Activated T-cell treated with anti-CD3 and anti-CD28 coated beads, Interleukin-2, amount 50 U/mL, for 72 hours (primary cell): ENCODE measurements at regions not wholly inside any gene's neighbourhood (a gene's known extent, or its start where the extent isn't known, plus 50 kb on each side); places are given as distances from the start of the nearest gene placed in this dataset.

Source experiments
- ATAC-seq, 2 donors: fragments of 150-1000 bp; cut with Tn5 transposase; replicated peaks in 1 of 2; 2 replicates each; pipeline ENCODE4 v1.10.0; 2021; ENCODE audit warnings: moderate library complexity in 2 of 2, mild to moderate bottlenecking in 1 of 2
- DNase-seq, 2 donors: peaks; one replicate each; pipeline ENCODE4 v3.0.0; 2021 to 2022; ENCODE audit warnings: mixed read lengths in 1 of 2
- H3K27ac Mint-ChIP-seq: one replicate; pipeline ENCODE4 v1.8.0; 2022; ENCODE audit warnings: mild to moderate bottlenecking, moderate library complexity, mixed read lengths
- H3K27me3 Mint-ChIP-seq: one replicate; pipeline ENCODE4 v1.8.0; 2022; ENCODE audit warnings: low read depth, mixed read lengths
- H3K36me3 Mint-ChIP-seq, 2 donors: one replicate each; pipeline ENCODE4 v1.8.0; 2022; ENCODE audit warnings: mixed read lengths in 2 of 2, mild to moderate bottlenecking in 1 of 2; ENCODE audit not compliant: insufficient read depth in 2 of 2
- H3K4me1 Mint-ChIP-seq: one replicate; pipeline ENCODE4 v1.8.0; 2022; ENCODE audit warnings: low read depth, mixed read lengths
- H3K4me3 Mint-ChIP-seq, 2 donors: one replicate each; pipeline ENCODE4 v1.8.0; 2022; ENCODE audit warnings: mild to moderate bottlenecking in 2 of 2, mixed read lengths in 2 of 2, moderate library complexity in 2 of 2
- H3K9me3 Mint-ChIP-seq, 2 donors: one replicate each; pipeline ENCODE4 v1.8.0; 2022; ENCODE audit warnings: mixed read lengths in 2 of 2

GRCh38 chr6:10048370-10049297, 366.2 kb downstream of the TFAP2A start:
- DNase-seq (no peak), ATAC-seq (no peak)
- Mint-ChIP-seq H3K27ac (no peak overlapping the region), H3K9me3 (peaks cover 8% of the 10 kb centered on the region in 2 donors), H3K4me3 (no peak overlapping the region), H3K4me1 (no peaks in the 10 kb centered on the region), H3K36me3 (no peaks in the 10 kb centered on the region), H3K27me3 (no peaks in the 10 kb centered on the region)

DNA sequence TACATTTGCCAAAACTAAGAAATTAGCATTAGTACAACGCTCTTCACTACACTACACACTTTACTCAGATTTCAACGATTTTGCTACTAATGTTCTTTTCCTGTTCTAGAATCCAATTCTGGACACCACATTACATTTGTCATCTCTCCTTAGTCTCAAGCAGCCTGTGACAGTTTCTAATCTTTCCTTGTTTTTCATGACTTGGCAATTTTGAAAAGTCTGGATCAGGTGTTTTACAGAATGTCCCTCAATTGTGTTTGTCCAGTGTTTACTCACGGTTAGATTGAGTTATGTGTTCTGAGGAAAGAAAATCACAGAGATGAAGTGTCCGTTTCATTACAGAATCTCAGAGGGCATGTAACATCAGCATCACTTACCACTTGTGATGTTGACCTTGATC, 372.6 kb downstream of the TFAP2A start:
- Mint-ChIP-seq H3K27me3 (no peaks in the 10 kb centered on the region), H3K27ac (no peak overlapping the region), H3K36me3 (no peaks in the 10 kb centered on the region), H3K9me3 (peaks cover 0 to 5% of the 10 kb centered on the region in 2 donors), H3K4me1 (no peaks in the 10 kb centered on the region), H3K4me3 (no peak overlapping the region)
- DNase-seq (no peak), ATAC-seq (no peak)

- Mint-ChIP-seq H3K4me3 (no peak overlapping the region), H3K27ac (no peak overlapping the region), H3K9me3 (peaks cover 0 to 1% of the 10 kb centered on the region in 2 donors), H3K27me3 (no peaks in the 10 kb centered on the region), H3K36me3 (no peaks in the 10 kb centered on the region), H3K4me1 (no peaks in the 10 kb centered on the region)
- no peak for DNase-seq
- no peak for ATAC-seq
These were observed 381.5 kb downstream of the TFAP2A start for GRCh38 chr6:10033223-10033829.

DNA sequence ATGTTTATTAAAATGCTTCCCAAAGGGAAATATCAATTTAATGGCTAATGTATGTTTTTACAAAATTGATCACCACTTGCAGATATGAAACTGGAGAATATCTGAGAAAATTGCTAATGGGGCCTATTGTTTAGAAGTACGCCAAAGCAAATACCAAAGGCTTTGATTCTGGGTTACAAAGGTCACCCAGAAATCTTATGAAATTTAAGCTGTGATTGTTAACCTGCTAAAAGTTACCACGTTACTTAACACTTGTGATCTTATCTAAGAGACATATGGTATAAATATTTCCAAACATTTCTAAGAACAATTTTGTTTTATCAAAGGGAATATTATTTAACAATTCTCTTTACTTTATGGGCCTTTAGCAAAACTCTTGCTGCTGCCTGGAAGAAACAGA, 383.3 kb downstream of the TFAP2A start:
- Mint-ChIP-seq H3K4me1 (no peaks in the 10 kb centered on the region), H3K36me3 (no peaks in the 10 kb centered on the region), H3K9me3 (peaks cover 0 to 1% of the 10 kb centered on the region in 2 donors), H3K27me3 (no peaks in the 10 kb centered on the region), H3K27ac (no peak overlapping the region), H3K4me3 (no peak overlapping the region)
- ATAC-seq (no peak), DNase-seq (no peak)

DNA sequence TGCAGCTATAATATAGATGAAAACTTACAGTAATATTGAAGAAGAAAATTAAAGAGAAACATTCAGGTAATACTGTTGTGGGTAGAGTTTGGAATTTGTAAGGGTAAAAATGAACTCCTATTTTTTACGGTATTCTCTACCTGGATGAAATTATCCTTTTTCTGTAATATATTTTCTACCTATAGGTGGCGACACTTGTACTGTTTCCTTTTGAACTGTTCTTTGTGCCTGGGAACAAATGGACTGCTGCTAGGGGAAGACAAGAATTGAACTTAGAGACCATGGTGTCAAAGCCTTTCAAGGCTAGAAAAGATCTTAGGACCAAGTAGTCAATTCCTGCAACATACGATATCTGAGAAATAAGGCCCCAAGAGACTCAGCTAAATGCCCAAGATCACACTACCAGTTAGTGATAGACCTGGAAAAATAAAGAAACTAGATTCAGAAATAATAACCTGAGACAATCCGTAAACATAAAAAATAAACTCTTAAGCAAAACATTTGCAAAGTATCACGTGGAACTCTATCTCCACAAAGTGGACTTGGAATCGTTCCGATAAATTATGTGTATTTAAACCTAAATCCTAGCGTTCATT, 383.8 kb downstream of the TFAP2A start:
- H3K27me3 Mint-ChIP-seq: no peaks in the 10 kb centered on the region
- H3K4me3 Mint-ChIP-seq: no peak overlapping the region
- ATAC-seq: no peak
- no peak for DNase-seq
- H3K36me3 Mint-ChIP-seq: no peaks in the 10 kb centered on the region
- H3K9me3 Mint-ChIP-seq: peaks cover 0 to 1% of the 10 kb centered on the region in 2 donors
- no peak overlapping the region for H3K27ac Mint-ChIP-seq
- no peaks in the 10 kb centered on the region for H3K4me1 Mint-ChIP-seq

DNA sequence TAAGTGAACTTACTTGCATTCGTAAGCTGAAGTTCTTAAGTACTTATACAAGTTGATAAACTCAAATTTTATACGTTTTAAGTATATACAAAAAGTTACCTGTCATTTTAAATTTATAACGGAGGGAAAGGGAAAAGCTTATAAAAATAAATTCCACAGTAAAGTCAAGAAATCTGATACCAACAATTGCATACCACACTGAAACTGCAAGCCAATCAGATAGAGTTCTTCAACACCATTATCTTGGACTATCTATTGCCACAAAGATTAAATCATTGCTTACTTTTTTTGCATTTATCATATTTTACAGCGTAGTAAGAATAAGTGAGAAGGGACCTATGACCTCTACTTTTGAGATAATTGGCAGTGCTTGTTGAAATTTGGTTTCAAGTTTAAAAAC, 386.7 kb downstream of the TFAP2A start:
- Mint-ChIP-seq H3K4me3 (no peak overlapping the region), H3K4me1 (no peaks in the 10 kb centered on the region), H3K36me3 (no peaks in the 10 kb centered on the region), H3K9me3 (no peaks in the 10 kb centered on the region), H3K27me3 (no peaks in the 10 kb centered on the region), H3K27ac (no peak overlapping the region)
- DNase-seq: no peak
- ATAC-seq: no peak

DNA sequence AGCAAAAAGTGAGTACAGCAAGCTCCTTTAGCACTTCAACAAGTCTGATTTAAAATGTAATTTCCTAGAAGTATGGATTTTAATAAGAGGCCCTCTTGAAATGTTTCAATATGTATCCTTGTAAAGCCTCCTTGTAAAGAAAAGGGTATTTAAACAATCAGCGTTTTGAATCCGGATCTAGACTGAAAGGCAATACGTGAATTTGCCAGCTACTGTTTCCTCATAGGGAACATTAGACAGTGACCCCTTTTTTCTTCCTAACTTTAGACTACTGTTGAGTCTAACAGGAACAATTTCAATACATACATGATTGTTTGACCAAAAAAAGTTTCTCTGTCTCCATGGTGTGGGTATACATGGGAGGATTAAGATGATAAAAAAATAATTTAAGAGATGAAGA, 395.0 kb downstream of the TFAP2A start:
- H3K4me3 Mint-ChIP-seq: no peak overlapping the region
- no peaks in the 10 kb centered on the region for H3K36me3 Mint-ChIP-seq
- ATAC-seq: no peak
- H3K9me3 Mint-ChIP-seq: peaks cover 4% of the 10 kb centered on the region in 2 donors
- no peaks in the 10 kb centered on the region for H3K4me1 Mint-ChIP-seq
- no peak overlapping the region for H3K27ac Mint-ChIP-seq
- H3K27me3 Mint-ChIP-seq: no peaks in the 10 kb centered on the region
- no peak for DNase-seq

DNA sequence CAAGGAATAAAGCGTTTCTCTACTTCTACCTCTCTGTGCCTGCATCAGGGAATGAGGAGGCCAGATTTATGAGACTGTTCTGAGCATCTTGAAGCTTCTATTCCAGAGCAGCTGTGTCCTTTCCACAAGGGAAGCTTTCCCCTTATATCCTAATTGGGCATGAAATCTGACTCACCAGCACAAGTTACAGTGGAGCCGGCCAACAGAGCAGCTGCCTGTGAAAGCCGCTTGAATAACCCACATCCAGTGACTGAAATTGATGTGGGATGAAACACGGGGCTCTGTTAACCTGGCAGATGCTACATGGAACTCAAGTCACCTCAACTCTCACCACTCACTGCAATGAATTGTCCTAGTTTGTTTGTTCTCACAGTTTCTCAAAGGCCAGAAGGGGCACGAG, 400.3 kb downstream of the TFAP2A start:
- DNase-seq: no peak
- H3K36me3 Mint-ChIP-seq: no peaks in the 10 kb centered on the region
- no peaks in the 10 kb centered on the region for H3K4me1 Mint-ChIP-seq
- peaks cover 0 to 6% of the 10 kb centered on the region in 2 donors for H3K9me3 Mint-ChIP-seq
- H3K4me3 Mint-ChIP-seq: no peak overlapping the region
- no peaks in the 10 kb centered on the region for H3K27me3 Mint-ChIP-seq
- no peak for ATAC-seq
- no peak overlapping the region for H3K27ac Mint-ChIP-seq

GRCh38 chr6:10000551-10000950, 414.3 kb downstream of the TFAP2A start:
- no peak overlapping the region for H3K27ac Mint-ChIP-seq
- H3K36me3 Mint-ChIP-seq: no peaks in the 10 kb centered on the region
- H3K4me1 Mint-ChIP-seq: no peaks in the 10 kb centered on the region
- ATAC-seq (no peak), DNase-seq (no peak)
- H3K27me3 Mint-ChIP-seq: no peaks in the 10 kb centered on the region
- H3K9me3 Mint-ChIP-seq: peaks cover 0 to 1% of the 10 kb centered on the region in 2 donors
- no peak overlapping the region for H3K4me3 Mint-ChIP-seq

DNA sequence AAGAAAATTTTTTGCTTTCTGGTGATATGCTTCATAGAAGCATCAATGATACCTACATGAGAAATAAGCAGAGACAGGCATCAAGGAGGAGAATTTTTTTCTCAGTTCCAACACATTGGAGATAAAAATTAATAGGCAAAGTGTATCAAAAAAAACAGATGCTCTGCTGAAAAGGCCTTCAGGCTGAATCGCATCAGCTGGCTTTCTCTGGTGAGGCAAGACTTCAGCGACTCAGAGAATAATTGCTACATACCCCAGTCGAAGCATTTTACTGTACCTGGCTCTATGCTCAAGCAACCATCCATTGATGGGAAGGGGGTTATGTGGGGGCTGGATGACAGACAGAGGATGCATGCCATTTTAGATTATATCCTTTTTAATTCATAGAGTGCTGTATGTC, 415.1 kb downstream of the TFAP2A start:
- Mint-ChIP-seq H3K36me3 (no peaks in the 10 kb centered on the region), H3K9me3 (peaks cover 0 to under 1% of the 10 kb centered on the region in 2 donors), H3K4me1 (no peaks in the 10 kb centered on the region), H3K4me3 (no peak overlapping the region), H3K27me3 (no peaks in the 10 kb centered on the region), H3K27ac (no peak overlapping the region)
- DNase-seq: no peak
- no peak for ATAC-seq

- ATAC-seq: no peak
- no peak for DNase-seq
- no peaks in the 10 kb centered on the region for H3K36me3 Mint-ChIP-seq
- H3K4me1 Mint-ChIP-seq: no peaks in the 10 kb centered on the region
- no peak overlapping the region for H3K4me3 Mint-ChIP-seq
- H3K9me3 Mint-ChIP-seq: peaks cover 13 to 14% of the 10 kb centered on the region in 2 donors
- no peak overlapping the region for H3K27ac Mint-ChIP-seq
- no peaks in the 10 kb centered on the region for H3K27me3 Mint-ChIP-seq
These were observed 428.6 kb downstream of the TFAP2A start for GRCh38 chr6:9986273-9986672.

DNA sequence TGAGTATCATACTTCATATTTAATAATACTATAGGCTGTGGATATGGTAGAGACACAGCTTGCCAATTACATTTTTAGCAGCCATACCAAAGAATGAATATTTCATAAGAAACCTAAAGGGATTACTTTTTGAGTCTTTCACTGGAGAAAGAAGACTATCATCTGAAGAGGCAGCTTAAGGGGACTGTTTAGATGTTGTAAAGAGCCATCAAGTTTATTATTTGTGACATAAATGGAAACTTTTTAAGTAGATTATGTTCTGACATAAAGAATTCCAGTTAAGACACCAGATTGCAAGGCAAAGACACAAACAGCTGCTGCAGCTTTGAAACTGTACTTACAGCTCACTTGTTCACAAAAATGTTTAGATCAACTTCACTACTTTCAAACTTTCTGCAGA, 429.4 kb downstream of the TFAP2A start:
- Mint-ChIP-seq H3K9me3 (peaks cover 13 to 14% of the 10 kb centered on the region in 2 donors), H3K4me1 (no peaks in the 10 kb centered on the region), H3K36me3 (no peaks in the 10 kb centered on the region), H3K4me3 (no peak overlapping the region), H3K27ac (no peak overlapping the region), H3K27me3 (no peaks in the 10 kb centered on the region)
- ATAC-seq (no peak), DNase-seq (no peak)

DNA sequence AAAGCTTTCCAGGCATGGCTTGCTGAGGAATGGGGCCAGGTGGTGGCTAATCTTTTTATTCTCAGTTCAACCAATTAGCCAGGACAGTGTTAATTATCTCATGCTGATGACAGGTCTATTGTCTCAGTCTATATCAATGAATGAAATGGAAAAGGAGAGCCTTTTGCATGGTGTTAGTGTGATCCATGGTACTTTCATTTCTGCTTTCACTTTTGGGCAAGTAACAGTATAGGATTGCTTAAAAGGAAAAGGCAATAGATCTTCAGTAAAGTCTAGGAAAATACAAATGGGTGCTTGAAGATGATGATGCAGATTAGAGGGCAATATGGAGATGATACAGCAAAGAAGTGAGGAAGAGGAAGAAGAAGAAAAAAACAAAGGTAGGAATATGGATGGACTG, 430.3 kb downstream of the TFAP2A start:
- no peak overlapping the region for H3K4me3 Mint-ChIP-seq
- ATAC-seq: no peak
- no peak for DNase-seq
- H3K27ac Mint-ChIP-seq: no peak overlapping the region
- H3K9me3 Mint-ChIP-seq: peaks cover 13 to 14% of the 10 kb centered on the region in 2 donors
- H3K27me3 Mint-ChIP-seq: no peaks in the 10 kb centered on the region
- no peaks in the 10 kb centered on the region for H3K4me1 Mint-ChIP-seq
- no peaks in the 10 kb centered on the region for H3K36me3 Mint-ChIP-seq
